HG03025 (cell line): ENCODE measurements at regions not wholly inside any gene's neighbourhood (a gene's known extent, or its start where the extent isn't known, plus 50 kb on each side); places are given as distances from the start of the nearest gene placed in this dataset.
A peak's percentile ranks its signal among the peaks of the same experiment; 100 is the strongest.
"Not testable (repeated sequence)": the region's sequence is repeated elsewhere in the genome, so short reads cannot be mapped to it uniquely, and the experiment has no call there.

Experiments
- ATAC-seq: cut with Tn5 transposase; IDR thresholded peaks from one replicate; pipeline ENCODE4 v1.9.1; 2021; ENCODE audit warnings: mild to moderate bottlenecking, moderate library complexity; ENCODE audit not compliant: unreplicated experiment, low FRiP score

GRCh38 chrX:52585892-52586291 lies 68.8 kb downstream of the SSX7 start:
- no peak for ATAC-seq

DNA sequence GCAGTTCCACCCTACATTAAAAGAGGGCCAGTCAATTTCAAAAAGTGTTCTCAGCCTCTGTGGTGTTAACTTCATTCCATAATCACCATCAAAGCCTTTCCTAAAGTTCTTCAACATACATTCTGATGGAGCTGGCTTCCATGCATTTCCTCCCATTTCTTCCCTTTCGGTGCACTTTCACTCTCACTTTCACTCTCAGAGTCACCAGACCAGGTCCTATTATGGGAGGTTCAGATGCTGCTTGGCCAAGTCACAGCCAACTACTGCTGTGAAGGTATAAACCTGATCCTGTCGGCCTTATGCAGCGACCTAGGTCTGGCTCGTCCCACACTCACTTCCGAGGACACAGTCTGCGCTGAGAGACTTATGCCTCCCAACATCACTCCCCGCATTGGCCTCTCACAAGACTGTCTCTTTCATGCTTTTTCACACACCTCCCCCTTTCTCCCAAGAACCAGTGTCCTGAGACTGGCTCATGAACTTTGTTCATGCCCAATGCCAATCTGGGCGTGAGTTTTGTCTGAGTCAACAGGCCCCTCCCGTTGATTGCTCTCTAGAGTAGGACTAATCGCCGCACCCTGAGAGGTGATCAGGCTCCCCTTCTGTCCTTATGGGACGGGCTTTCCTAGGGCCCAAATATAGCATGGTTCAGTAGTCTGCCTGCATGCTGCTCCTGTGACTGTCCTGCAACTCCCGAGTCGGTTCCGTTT lies 60.8 kb upstream of the XAGE1B start:
- no peak for ATAC-seq

DNA sequence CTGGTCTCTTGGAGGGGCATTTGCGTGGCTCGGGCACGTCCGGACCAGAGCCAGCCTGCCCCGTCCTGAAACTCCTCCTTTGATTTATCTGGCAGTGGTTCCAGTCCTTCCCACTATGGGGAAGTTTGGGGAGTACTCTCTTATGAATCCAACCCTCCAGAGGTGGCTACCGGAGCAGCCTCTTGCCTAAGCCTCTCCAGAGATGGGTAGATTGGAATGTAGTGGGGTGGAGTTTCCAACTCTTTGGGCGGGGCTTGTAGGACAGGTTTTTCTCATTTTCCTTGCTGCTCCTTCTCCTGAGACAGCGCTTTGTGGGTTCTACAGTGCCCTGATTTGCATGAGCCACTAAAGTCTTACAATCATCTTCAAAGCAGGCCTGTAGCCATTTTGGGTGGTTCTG lies 60.1 kb upstream of the XAGE1B start:
- no peak for ATAC-seq

DNA sequence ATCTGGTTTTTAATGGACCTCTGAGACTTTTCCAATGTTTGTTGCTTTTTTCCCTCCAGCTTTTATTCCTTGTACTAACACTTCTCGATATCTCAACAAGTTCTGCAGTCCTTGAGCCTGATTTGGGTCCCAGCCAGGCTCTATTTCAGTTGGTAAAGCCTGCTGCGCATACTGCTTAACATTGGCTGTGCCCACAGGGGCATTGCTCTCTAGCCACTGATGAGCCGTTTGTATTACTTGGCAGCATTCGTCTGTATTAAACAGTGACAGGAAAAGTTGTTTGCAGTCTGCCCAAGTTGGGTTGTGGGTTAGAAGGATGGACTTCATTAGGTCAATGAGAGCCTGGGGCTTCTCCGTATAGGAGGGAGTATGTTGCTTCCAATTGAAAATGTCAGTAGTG lies 59.6 kb upstream of the XAGE1B start:
- no peak for ATAC-seq

GRCh38 chrX:52574416-52575275 lies 57.8 kb upstream of the XAGE1B start:
- peak; percentile 59 for ATAC-seq

- ATAC-seq = not testable (repeated sequence)
Measured at GRCh38 chrX:52568146-52568545, 51.3 kb upstream of the XAGE1B start.
